Transverse colon (tissue), 4 donors: ENCODE measurements at regions not wholly inside any gene's neighbourhood (a gene's known extent, or its start where the extent isn't known, plus 50 kb on each side); places are given as distances from the start of the nearest gene placed in this dataset.

ENCODE experiments used
- DNase-seq: peaks from one replicate; pipeline ENCODE4 v3.0.0-alpha.2; 2019
- H3K27ac ChIP-seq, 4 donors: fragments of 200-600 bp; sonication (generic); 2 replicates each; pipeline ENCODE4 v1.5.1; 2016 to 2018; ENCODE audit warnings: inconsistent platforms in 4 of 4
- H3K27me3 ChIP-seq: fragments of 200-600 bp; sonication (generic); 2 replicates; pipeline ENCODE4 v1.5.1; 2017; ENCODE audit warnings: inconsistent platforms
- H3K36me3 ChIP-seq, 4 donors: fragments of 200-600 bp; sonication (generic); 2 replicates each; pipeline ENCODE4 v1.5.1; 2017 to 2019; ENCODE audit warnings: inconsistent platforms in 4 of 4
- H3K4me1 ChIP-seq, 4 donors: fragments of 200-600 bp; sonication (generic); 2 replicates each; pipeline ENCODE4 v1.5.1; 2017 to 2020; ENCODE audit warnings: inconsistent platforms in 4 of 4
- H3K4me3 ChIP-seq, 4 donors: fragments of 200-600 bp; sonication (generic); 1 replicate in 1 of 4; 2 replicates in 3 of 4; pipeline versions ENCODE4 v1.5.1 to v1.6.1; 2017 to 2019; ENCODE audit warnings: inconsistent platforms in 4 of 4
- H3K9me3 ChIP-seq, 2 donors: fragments of 200-600 bp; sonication (generic); 2 replicates each; pipeline ENCODE4 v1.5.1; 2017 to 2019; ENCODE audit warnings: inconsistent platforms in 2 of 2
- EP300 ChIP-seq: sonication (generic); formaldehyde crosslinking; IDR thresholded peaks from one replicate; pipeline ENCODE4 v1.6.1; 2017; ENCODE audit warnings: antibody characterized with exemption, low read depth
- POLR2A ChIP-seq: fragments of 450-650 bp; IDR thresholded peaks from one replicate; pipeline ENCODE4 v1.6.1; 2016; ENCODE audit warnings: antibody characterized with exemption, mild to moderate bottlenecking, moderate library complexity
- POLR2AphosphoS5 ChIP-seq, 3 donors: sonication (generic); formaldehyde crosslinking; IDR thresholded peaks; one replicate each; pipeline ENCODE4 v1.6.1; 2016; ENCODE audit warnings: antibody characterized with exemption in 3 of 3
- WGBS, 2 donors: methylation state at CpG; one replicate each; pipeline ENCODE4 v1.1.5; 2018; ENCODE audit warnings: low coverage in 1 of 2; 5-methylcytosine and 5-hydroxymethylcytosine counted together
- in situ Hi-C, 4 donors: fragments of 200-750 bp; cut with MboI; loops; one replicate each; pipeline versions ENCODE4 v1.15.0 to v1.15.1; 2017; ENCODE audit warnings: low sequenced_read_pairs in 3 of 4, low pct_ligation_motif_present in 1 of 4, low pct_unique_long_range_greater_than_20kb in 1 of 4
- intact Hi-C: fragments of 100-400 bp; cut with DNase I; formaldehyde crosslinking; loops from one replicate; pipeline ENCODE4 v1.15.1; 2023; ENCODE audit warnings: low total_unique reads
- TF ChIP-seq, protein P1 (sequence below), 5 experiments: fragments of 200-600 bp in 3 of 5; fragments of 450-650 bp in 2 of 5; sonication (generic) in 3 of 5; IDR thresholded peaks; 1 replicate in 2 of 5; 2 replicates in 3 of 5; pipeline ENCODE4 v1.5.1; 2016 to 2017; ENCODE audit warnings: antibody characterized with exemption in 5 of 5, inconsistent platforms in 3 of 5, mild to moderate bottlenecking in 2 of 5, moderate library complexity in 1 of 5

DNA sequence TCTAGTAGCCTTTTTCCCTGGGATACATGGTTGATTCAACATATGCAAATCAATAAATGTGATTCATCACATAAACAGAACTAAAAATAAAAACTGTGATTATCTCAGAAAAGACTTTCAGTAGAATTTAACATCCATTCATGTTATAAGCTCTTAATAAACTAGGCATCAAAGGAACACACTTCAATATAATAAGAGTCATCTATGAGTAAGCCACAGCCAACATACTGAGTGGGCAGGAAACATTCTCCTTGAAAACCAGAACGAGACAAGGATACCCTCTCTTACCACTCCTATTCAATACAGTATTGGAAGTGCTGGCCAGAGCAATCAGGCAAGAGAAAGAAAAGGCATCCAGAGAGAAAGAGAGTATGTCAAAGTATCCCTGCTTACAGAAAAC lies 239.9 kb downstream of the ATPSCKMT start:
- H3K9me3 ChIP-seq: no peaks in the 10 kb centered on the region
- TF ChIP-seq, protein P1, sequence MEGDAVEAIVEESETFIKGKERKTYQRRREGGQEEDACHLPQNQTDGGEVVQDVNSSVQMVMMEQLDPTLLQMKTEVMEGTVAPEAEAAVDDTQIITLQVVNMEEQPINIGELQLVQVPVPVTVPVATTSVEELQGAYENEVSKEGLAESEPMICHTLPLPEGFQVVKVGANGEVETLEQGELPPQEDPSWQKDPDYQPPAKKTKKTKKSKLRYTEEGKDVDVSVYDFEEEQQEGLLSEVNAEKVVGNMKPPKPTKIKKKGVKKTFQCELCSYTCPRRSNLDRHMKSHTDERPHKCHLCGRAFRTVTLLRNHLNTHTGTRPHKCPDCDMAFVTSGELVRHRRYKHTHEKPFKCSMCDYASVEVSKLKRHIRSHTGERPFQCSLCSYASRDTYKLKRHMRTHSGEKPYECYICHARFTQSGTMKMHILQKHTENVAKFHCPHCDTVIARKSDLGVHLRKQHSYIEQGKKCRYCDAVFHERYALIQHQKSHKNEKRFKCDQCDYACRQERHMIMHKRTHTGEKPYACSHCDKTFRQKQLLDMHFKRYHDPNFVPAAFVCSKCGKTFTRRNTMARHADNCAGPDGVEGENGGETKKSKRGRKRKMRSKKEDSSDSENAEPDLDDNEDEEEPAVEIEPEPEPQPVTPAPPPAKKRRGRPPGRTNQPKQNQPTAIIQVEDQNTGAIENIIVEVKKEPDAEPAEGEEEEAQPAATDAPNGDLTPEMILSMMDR (IDR thresholded peaks at IDR 0.05): no peak
- TF ChIP-seq EP300: no peak
- no peak for DNase-seq

DNA sequence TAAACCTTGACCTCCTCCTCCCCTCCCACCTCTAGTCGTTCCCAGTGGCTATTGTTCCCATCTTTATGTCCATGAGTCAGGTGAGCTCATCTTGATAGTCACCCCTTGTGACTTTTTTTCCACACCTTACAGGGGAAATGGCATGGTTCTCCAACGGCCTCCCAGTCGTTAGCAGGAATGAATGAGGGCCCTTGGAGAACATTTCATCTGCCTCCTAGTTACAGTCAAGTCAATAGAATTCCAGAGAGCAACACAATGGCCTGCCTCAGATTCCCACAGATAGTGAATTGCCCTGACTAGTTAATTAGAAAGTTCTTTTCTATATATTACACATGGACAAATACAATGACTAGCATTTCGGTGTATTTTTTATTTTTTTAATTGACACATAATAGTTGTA lies 262.6 kb downstream of the ATPSCKMT start:
- WGBS, 2 donors: 56% methylated on average over 3 to 4 of the region's 4 CpGs
- TF ChIP-seq, protein P1 (IDR thresholded peaks at IDR 0.05): no peak
- TF ChIP-seq EP300 (no peak), POLR2AphosphoS5 (IDR thresholded peaks at IDR 0.05) (no peak), POLR2A (no peak)
- H3K27me3 ChIP-seq: no peaks in the 10 kb centered on the region
- H3K4me1 ChIP-seq: no peaks in the 10 kb centered on the region
- intact Hi-C loops: no loop called here
- no peak overlapping the region for H3K27ac ChIP-seq
- H3K36me3 ChIP-seq: no peaks in the 10 kb centered on the region
- in situ Hi-C loops: no loop called here
- no peaks in the 10 kb centered on the region for H3K9me3 ChIP-seq
- no peak overlapping the region for H3K4me3 ChIP-seq
- DNase-seq: no peak

More for the DNA sequence above, 239.9 kb downstream of the ATPSCKMT start:
- in situ Hi-C loops: no loop called here
- Histone ChIP-seq H3K36me3 (no peaks in the 10 kb centered on the region), H3K27me3 (no peaks in the 10 kb centered on the region), H3K27ac (no peak overlapping the region), H3K4me1 (no peaks in the 10 kb centered on the region), H3K4me3 (no peak overlapping the region)
- WGBS, 2 donors: 0 to 44% methylated on average over 1 of the region's 1 CpG
- intact Hi-C loops: no loop called here

DNA sequence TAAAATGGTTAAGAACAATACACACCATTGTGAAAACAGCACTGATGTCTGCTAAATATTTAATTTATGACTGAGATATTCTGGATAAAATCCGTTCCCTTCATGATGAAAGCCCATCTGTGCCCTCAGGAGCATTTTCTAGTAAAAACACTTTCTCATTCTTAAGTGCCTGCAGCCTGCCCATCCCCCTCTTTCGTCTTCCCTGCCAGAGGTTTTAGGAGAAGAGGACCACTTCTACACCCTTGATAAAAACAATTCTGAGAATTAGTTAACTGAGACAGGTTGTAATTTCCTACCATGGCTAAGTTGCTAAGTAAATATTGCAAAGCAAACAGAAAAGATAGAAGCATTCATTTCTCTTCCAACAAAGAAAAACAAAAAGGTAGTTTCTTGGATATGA lies 272.6 kb downstream of the ATPSCKMT start:
- no peaks in the 10 kb centered on the region for H3K27me3 ChIP-seq
- no peaks in the 10 kb centered on the region for H3K4me1 ChIP-seq
- no peak overlapping the region for H3K4me3 ChIP-seq
- no peaks in the 10 kb centered on the region for H3K36me3 ChIP-seq
- TF ChIP-seq EP300 (no peak), POLR2A (no peak), POLR2AphosphoS5 (IDR thresholded peaks at IDR 0.05) (no peak)
- TF ChIP-seq, protein P1 (IDR thresholded peaks at IDR 0.05): no peak
- in situ Hi-C loops: no loop called here
- WGBS, 2 donors: 16 to 39% methylated on average over 2 of the region's 2 CpGs
- intact Hi-C loops: no loop called here
- H3K27ac ChIP-seq: no peak overlapping the region
- H3K9me3 ChIP-seq: no peaks in the 10 kb centered on the region
- no peak for DNase-seq

- in situ Hi-C loops (no loop called here), intact Hi-C loops (no loop called here)
- Histone ChIP-seq H3K4me3 (no peak overlapping the region), H3K4me1 (no peaks in the 10 kb centered on the region), H3K27ac (no peak overlapping the region), H3K36me3 (no peaks in the 10 kb centered on the region), H3K9me3 (no peaks in the 10 kb centered on the region), H3K27me3 (no peaks in the 10 kb centered on the region)
- DNase-seq: no peak
- 70 to 90% methylated on average over 3 of the region's 3 CpGs for WGBS, 2 donors
- TF ChIP-seq POLR2AphosphoS5 (IDR thresholded peaks at IDR 0.05): no peak
- no peak for TF ChIP-seq POLR2A
- no peak for TF ChIP-seq EP300
- TF ChIP-seq, protein P1 (IDR thresholded peaks at IDR 0.05): no peak
Observed at GRCh38 chr5:9976621-9977020, 273.1 kb downstream of the ATPSCKMT start.
